DOHH2 (cell line): ENCODE measurements at regions not wholly inside any gene's neighbourhood (a gene's known extent, or its start where the extent isn't known, plus 50 kb on each side); places are given as distances from the start of the nearest gene placed in this dataset.

Experiments used
- EZH2phosphoT487 ChIP-seq: fragments of 200-600 bp; sonication (generic); IDR thresholded peaks from 2 replicates; pipeline ENCODE4 v1.6.1; 2017; ENCODE audit warnings: borderline replicate concordance, mild to moderate bottlenecking, antibody characterized with exemption, low read length, moderate library complexity, mixed read lengths
- TF ChIP-seq, protein P1 (sequence below): fragments of 200-600 bp; sonication (generic); IDR thresholded peaks from one replicate; pipeline ENCODE4 v1.5.1; 2014; ENCODE audit warnings: antibody characterized with exemption, mild to moderate bottlenecking, low read depth, low read length; ENCODE audit not compliant: poor library complexity, severe bottlenecking

- TF ChIP-seq, protein P1, sequence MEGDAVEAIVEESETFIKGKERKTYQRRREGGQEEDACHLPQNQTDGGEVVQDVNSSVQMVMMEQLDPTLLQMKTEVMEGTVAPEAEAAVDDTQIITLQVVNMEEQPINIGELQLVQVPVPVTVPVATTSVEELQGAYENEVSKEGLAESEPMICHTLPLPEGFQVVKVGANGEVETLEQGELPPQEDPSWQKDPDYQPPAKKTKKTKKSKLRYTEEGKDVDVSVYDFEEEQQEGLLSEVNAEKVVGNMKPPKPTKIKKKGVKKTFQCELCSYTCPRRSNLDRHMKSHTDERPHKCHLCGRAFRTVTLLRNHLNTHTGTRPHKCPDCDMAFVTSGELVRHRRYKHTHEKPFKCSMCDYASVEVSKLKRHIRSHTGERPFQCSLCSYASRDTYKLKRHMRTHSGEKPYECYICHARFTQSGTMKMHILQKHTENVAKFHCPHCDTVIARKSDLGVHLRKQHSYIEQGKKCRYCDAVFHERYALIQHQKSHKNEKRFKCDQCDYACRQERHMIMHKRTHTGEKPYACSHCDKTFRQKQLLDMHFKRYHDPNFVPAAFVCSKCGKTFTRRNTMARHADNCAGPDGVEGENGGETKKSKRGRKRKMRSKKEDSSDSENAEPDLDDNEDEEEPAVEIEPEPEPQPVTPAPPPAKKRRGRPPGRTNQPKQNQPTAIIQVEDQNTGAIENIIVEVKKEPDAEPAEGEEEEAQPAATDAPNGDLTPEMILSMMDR: no peak
- no peak for TF ChIP-seq EZH2phosphoT487
Observed at GRCh38 chr2:78707776-78708386, 317.6 kb upstream of the REG3G start.
